Upper lobe of right lung (tissue), 1 donor: ENCODE measurements at regions not wholly inside any gene's neighbourhood (a gene's known extent, or its start where the extent isn't known, plus 50 kb on each side); places are given as distances from the start of the nearest gene placed in this dataset.
A peak's percentile ranks its signal among the peaks of the same experiment; 100 is the strongest.

Experiments
- ATAC-seq: fragments of 200-7000 bp; cut with Tn5 transposase; one replicate; pipeline ENCODE4 v1.9.1; 2020; ENCODE audit warnings: mild to moderate bottlenecking, moderate library complexity
- DNase-seq: peaks from one replicate; pipeline ENCODE4 v3.0.0-alpha.2; 2020
- H3K27ac ChIP-seq: fragments of 200-600 bp; one replicate; pipeline ENCODE4 v1.8.0; 2022
- H3K27me3 ChIP-seq: fragments of 200-600 bp; one replicate; pipeline ENCODE4 v1.8.0; 2022; ENCODE audit warnings: mild to moderate bottlenecking
- H3K36me3 ChIP-seq: fragments of 200-600 bp; one replicate; pipeline ENCODE4 v1.8.0; 2022
- H3K4me1 ChIP-seq: fragments of 200-600 bp; one replicate; pipeline ENCODE4 v1.8.0; 2022
- H3K4me3 ChIP-seq: fragments of 200-600 bp; one replicate; pipeline ENCODE4 v1.8.0; 2022; ENCODE audit warnings: mild to moderate bottlenecking
- H3K9me3 ChIP-seq: fragments of 200-600 bp; one replicate; pipeline ENCODE4 v1.8.0; 2022
- intact Hi-C: fragments of 100-400 bp; cut with DNase I; formaldehyde crosslinking; loops from one replicate; pipeline ENCODE4 v1.11.0; 2022
- TF ChIP-seq, protein P1 (sequence below): fragments of 200-600 bp; IDR thresholded peaks from one replicate; pipeline ENCODE4 v1.8.0; 2022; ENCODE audit warnings: antibody characterized with exemption
- donor health status: DM: no; HTN: yes; CAD: no; lungs with severe emphysema.

DNA sequence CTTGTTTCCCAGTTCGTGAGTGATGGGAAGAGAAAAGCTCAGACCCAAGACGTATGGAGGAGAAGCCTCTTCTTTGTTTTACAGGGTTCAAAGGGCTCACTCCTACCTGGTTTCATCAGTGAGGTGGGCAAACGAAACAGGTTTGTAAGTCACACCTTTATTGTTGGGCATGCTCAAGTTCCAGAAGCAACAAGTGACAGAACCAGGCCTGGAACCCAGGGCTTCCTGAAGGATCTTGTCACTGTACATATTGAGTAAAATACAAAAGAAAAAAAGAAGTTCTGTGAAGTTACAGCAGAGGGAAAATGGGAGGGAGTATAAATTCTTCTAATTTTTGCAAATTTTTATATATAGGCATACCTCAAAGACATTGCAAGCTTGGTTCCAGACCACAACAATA, 320.9 kb upstream of the PROX1 start:
- no peaks in the 10 kb centered on the region for H3K27me3 ChIP-seq
- no peak for ATAC-seq
- H3K9me3 ChIP-seq: no peaks in the 10 kb centered on the region
- H3K4me1 ChIP-seq: no peaks in the 10 kb centered on the region
- TF ChIP-seq, protein P1, sequence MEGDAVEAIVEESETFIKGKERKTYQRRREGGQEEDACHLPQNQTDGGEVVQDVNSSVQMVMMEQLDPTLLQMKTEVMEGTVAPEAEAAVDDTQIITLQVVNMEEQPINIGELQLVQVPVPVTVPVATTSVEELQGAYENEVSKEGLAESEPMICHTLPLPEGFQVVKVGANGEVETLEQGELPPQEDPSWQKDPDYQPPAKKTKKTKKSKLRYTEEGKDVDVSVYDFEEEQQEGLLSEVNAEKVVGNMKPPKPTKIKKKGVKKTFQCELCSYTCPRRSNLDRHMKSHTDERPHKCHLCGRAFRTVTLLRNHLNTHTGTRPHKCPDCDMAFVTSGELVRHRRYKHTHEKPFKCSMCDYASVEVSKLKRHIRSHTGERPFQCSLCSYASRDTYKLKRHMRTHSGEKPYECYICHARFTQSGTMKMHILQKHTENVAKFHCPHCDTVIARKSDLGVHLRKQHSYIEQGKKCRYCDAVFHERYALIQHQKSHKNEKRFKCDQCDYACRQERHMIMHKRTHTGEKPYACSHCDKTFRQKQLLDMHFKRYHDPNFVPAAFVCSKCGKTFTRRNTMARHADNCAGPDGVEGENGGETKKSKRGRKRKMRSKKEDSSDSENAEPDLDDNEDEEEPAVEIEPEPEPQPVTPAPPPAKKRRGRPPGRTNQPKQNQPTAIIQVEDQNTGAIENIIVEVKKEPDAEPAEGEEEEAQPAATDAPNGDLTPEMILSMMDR: no peak
- H3K36me3 ChIP-seq: no peaks in the 10 kb centered on the region
- intact Hi-C loops: no loop called here
- H3K4me3 ChIP-seq: no peak overlapping the region
- no peak overlapping the region for H3K27ac ChIP-seq
- DNase-seq: no peak

DNA sequence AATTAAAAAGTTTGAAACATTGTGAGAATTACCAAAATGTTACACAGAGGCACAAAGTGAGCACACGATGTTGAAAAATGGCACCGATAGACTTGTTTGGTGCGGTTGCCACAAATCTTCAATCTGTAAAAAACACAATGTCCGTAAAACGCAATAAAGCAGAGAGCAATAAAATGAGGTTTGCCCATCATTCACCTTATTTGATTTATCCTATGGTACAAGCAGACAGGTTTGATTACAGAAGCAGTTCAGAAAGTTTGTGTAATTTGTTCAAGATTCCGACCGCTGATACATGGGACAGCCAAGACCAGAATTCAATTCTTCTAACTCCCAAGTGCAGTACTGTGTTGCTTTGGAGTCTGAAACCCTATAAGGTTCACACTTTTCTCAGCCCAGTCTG, 318.3 kb upstream of the PROX1 start:
- H3K9me3 ChIP-seq: no peaks in the 10 kb centered on the region
- TF ChIP-seq, protein P1: no peak
- intact Hi-C loops: no loop called here
- H3K36me3 ChIP-seq: no peaks in the 10 kb centered on the region
- no peak overlapping the region for H3K27ac ChIP-seq
- H3K4me1 ChIP-seq: no peaks in the 10 kb centered on the region
- no peaks in the 10 kb centered on the region for H3K27me3 ChIP-seq
- DNase-seq (no peak), ATAC-seq (no peak)
- no peak overlapping the region for H3K4me3 ChIP-seq

DNA sequence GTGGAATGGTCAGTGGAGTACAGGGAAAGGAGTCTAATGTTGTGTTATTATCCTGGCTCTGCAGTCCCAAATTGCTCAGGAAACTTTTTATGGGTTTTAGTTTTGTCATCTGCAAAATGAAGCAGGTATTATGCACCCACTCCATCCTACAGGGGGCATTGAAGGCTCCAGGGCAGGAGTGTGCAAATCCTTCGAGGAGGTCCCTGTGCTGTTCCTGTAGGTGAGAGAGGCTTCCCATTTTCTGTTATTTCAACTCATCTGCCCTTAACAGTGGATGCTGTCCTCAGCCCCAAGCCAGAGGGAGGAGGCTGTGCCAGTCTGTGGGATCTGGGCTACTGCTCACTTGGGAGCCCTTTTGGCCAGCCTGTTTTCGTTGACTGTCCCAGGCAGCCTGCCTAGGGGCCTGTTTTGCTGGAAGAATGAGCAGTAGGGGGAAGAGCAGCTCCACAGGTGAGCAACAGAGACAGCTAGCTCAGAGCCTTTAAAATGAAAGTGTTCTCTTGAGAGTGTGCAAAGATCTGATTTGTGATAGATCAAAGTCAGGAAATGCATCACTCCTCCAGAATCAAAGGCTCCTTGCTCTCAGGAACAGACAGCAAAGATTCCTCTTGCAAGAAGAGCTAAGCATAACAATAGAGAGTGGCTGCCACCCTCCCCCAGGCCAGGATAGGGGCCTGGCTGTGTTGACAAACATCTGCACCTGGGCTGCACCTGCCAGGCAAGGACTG, 317.6 kb upstream of the PROX1 start:
- TF ChIP-seq, protein P1: no peak
- H3K4me3 ChIP-seq: no peak overlapping the region
- ATAC-seq (peak; percentile 13), DNase-seq (no peak)
- no peaks in the 10 kb centered on the region for H3K4me1 ChIP-seq
- H3K27me3 ChIP-seq: no peaks in the 10 kb centered on the region
- intact Hi-C loops: no loop called here
- no peaks in the 10 kb centered on the region for H3K36me3 ChIP-seq
- no peak overlapping the region for H3K27ac ChIP-seq
- no peaks in the 10 kb centered on the region for H3K9me3 ChIP-seq

DNA sequence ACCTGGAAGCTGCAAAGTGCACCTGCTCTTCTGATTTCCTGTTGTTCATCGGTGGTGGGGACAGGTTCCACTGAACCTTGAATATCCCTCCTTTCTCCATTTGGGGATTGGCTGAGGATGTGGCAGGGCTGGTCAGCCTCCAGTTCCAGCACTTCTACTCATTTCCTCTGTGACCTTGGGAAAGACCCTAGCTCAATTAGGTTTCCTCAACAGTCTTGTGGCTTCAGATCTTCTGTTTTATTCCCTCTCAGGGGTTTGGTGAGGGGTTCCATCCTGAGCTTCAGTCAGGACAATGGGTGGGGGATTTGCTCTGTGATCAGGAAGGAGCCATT, 317.1 kb upstream of the PROX1 start:
- H3K27me3 ChIP-seq: no peaks in the 10 kb centered on the region
- DNase-seq: no peak
- no peaks in the 10 kb centered on the region for H3K36me3 ChIP-seq
- no peak overlapping the region for H3K4me3 ChIP-seq
- no peaks in the 10 kb centered on the region for H3K4me1 ChIP-seq
- intact Hi-C loops: no loop called here
- TF ChIP-seq, protein P1: no peak
- H3K27ac ChIP-seq: no peak overlapping the region
- no peak for ATAC-seq
- H3K9me3 ChIP-seq: no peaks in the 10 kb centered on the region

DNA sequence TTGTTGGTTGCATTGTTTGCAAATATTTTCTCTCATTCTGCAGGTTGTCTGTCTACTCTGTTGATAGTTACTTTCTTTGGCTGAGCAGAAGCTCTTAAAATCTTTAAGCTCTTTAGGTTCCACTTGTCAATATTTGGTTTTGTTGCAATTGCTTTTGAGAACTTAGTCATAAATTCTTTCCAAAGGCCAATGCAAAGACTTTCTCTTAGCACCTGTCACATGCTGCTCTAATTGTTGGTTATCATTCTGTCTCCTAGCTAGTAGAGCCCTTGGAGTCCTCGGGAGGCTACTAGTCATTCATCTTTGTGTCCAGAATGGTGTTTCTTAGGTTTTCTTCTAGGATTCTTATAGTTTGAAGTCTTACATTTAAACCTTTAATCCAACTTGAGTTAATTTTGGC, 312.7 kb upstream of the PROX1 start:
- DNase-seq (no peak), ATAC-seq (no peak)
- Histone ChIP-seq H3K9me3 (no peaks in the 10 kb centered on the region), H3K27me3 (no peaks in the 10 kb centered on the region), H3K4me3 (no peak overlapping the region), H3K4me1 (no peaks in the 10 kb centered on the region), H3K36me3 (no peaks in the 10 kb centered on the region), H3K27ac (no peak overlapping the region)
- TF ChIP-seq, protein P1: no peak
- intact Hi-C loops: no loop called here

DNA sequence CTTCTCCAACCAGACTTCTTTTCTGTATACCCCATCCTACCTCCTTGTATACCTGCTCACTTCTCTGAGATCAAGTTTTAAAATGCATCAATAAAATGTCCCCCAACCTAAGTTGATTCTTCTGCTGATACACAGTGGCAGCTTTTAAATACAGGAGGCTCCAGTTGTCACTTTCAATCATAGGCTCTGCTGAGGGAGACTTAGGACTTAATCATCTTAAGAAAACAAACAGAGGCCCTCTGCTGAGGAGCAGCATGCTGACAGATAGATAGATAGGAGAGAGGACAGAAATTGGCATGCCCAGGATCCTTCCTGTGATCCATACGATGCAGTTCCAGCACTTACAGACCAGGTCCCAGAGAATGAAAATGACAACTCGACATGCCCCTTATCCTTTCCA, 311.0 kb upstream of the PROX1 start:
- H3K27ac ChIP-seq: no peak overlapping the region
- no peak for ATAC-seq
- H3K4me3 ChIP-seq: no peak overlapping the region
- TF ChIP-seq, protein P1: no peak
- H3K27me3 ChIP-seq: no peaks in the 10 kb centered on the region
- intact Hi-C loops: no loop called here
- no peaks in the 10 kb centered on the region for H3K9me3 ChIP-seq
- no peak for DNase-seq
- no peaks in the 10 kb centered on the region for H3K4me1 ChIP-seq
- no peaks in the 10 kb centered on the region for H3K36me3 ChIP-seq
